Loucy (cell line): ENCODE measurements at regions not wholly inside any gene's neighbourhood (a gene's known extent, or its start where the extent isn't known, plus 50 kb on each side); places are given as distances from the start of the nearest gene placed in this dataset.

Experiments used
- EZH2phosphoT487 ChIP-seq: fragments of 200-600 bp; IDR thresholded peaks from 2 replicates; pipeline ENCODE4 v1.6.1; 2018; ENCODE audit warnings: antibody characterized with exemption, mild to moderate bottlenecking, moderate library complexity, borderline replicate concordance
- TF ChIP-seq, protein P1 (sequence below): fragments of 200-600 bp; sonication (generic); conservative IDR thresholded peaks from 2 replicates; pipeline ENCODE4 v1.5.1; 2014; ENCODE audit warnings: mild to moderate bottlenecking, antibody characterized with exemption, low read length

DNA sequence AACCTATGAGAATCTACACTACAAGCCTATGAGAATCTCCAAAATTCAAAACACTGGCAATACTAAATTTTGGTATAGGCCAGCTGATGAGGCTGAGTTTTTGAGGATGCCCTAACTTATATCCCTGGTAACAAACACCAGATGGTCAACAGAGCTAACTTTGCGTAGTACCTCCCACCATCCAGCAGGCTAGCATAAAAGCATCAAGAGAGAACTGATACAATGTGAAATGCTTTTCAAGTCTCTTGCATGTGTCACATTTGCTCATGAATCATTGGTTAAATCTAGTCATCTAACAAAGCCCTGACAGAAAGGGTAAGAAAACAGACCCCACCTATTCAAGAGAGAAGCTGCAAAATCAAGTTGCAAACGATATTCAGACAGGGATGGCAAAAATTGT is 1609.7 kb upstream of the CDH9 start:
- TF ChIP-seq, protein P1, sequence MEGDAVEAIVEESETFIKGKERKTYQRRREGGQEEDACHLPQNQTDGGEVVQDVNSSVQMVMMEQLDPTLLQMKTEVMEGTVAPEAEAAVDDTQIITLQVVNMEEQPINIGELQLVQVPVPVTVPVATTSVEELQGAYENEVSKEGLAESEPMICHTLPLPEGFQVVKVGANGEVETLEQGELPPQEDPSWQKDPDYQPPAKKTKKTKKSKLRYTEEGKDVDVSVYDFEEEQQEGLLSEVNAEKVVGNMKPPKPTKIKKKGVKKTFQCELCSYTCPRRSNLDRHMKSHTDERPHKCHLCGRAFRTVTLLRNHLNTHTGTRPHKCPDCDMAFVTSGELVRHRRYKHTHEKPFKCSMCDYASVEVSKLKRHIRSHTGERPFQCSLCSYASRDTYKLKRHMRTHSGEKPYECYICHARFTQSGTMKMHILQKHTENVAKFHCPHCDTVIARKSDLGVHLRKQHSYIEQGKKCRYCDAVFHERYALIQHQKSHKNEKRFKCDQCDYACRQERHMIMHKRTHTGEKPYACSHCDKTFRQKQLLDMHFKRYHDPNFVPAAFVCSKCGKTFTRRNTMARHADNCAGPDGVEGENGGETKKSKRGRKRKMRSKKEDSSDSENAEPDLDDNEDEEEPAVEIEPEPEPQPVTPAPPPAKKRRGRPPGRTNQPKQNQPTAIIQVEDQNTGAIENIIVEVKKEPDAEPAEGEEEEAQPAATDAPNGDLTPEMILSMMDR = no peak
- no peak for TF ChIP-seq EZH2phosphoT487
